SU-DHL-6 (cell line): ENCODE measurements at regions not wholly inside any gene's neighbourhood (a gene's known extent, or its start where the extent isn't known, plus 50 kb on each side); places are given as distances from the start of the nearest gene placed in this dataset.

Experiments
- EZH2phosphoT487 ChIP-seq: fragments of 200-600 bp; sonication (generic), shearing (Covaris generic); conservative IDR thresholded peaks from 2 replicates; pipeline ENCODE4 v1.6.1; 2018; ENCODE audit warnings: mild to moderate bottlenecking, antibody characterized with exemption, low read length, moderate library complexity, mixed read lengths
- TF ChIP-seq, protein P1 (sequence below): fragments of 200-600 bp; sonication (generic); IDR thresholded peaks from one replicate; pipeline ENCODE4 v1.5.1; 2017; ENCODE audit warnings: antibody characterized with exemption, mild to moderate bottlenecking, low read length, moderate library complexity; ENCODE audit not compliant: insufficient read depth, poor library complexity, severe bottlenecking

DNA sequence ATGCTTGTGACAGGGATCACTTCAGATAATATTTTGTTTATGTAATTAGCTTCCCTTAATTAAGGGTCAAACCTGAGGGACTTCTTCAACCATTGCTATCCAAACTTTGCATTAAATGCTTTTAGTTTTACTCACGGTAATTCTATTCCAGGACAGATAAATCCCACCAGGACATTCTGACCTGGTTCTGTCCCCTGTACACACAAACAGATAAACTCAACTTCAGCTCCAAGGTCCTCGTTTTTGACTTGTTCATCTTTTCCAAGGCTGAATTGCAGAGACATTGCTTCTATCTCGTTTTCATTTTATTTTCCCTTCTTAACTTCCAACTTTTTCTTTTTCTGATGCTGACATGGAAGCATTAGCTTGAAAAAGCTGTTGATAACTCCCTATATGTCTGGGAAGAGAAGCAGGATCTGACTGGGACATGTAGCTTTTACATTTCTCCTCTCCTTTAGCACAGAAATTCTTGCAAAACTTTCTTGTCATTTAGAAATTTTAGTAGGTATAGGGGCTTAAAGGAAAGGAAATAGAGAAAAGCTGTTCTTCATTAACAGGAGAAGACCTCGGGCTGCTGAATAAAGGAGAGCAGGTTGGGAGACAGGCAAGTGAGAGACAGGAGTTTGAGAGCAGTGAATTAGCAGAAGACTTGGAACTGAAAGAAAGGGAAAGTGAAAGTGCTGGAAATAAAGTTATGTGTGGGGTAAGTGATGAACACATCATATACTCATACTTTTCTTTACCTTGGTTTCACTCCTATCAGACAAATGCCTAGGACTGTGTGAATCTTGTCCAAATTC lies 231.7 kb upstream of the B3GALT2 start:
- TF ChIP-seq, protein P1, sequence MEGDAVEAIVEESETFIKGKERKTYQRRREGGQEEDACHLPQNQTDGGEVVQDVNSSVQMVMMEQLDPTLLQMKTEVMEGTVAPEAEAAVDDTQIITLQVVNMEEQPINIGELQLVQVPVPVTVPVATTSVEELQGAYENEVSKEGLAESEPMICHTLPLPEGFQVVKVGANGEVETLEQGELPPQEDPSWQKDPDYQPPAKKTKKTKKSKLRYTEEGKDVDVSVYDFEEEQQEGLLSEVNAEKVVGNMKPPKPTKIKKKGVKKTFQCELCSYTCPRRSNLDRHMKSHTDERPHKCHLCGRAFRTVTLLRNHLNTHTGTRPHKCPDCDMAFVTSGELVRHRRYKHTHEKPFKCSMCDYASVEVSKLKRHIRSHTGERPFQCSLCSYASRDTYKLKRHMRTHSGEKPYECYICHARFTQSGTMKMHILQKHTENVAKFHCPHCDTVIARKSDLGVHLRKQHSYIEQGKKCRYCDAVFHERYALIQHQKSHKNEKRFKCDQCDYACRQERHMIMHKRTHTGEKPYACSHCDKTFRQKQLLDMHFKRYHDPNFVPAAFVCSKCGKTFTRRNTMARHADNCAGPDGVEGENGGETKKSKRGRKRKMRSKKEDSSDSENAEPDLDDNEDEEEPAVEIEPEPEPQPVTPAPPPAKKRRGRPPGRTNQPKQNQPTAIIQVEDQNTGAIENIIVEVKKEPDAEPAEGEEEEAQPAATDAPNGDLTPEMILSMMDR: no peak
- TF ChIP-seq EZH2phosphoT487: no peak
